ENCODE measurements at regions not wholly inside any gene's neighbourhood (a gene's known extent, or its start where the extent isn't known, plus 50 kb on each side); places are given as distances from the start of the nearest gene placed in this dataset.

GRCh38 chr17:70483624-70484023 is 314.3 kb downstream of the KCNJ2 start:
- H3K23ac ChIP-seq (ENCODE audit: low read depth, low read length), result no peak overlapping the region
- H2BK120ac ChIP-seq (ENCODE audit: low read depth, low read length), result no peak overlapping the region
- dilution Hi-C loops (cut with HindIII; ENCODE audit: low sequenced_read_pairs, unreplicated experiment) (no loop called here), in situ Hi-C loops (cut with MboI; ENCODE audit: low sequenced_read_pairs) (no loop called here), intact Hi-C loops (cut with micrococcal nuclease) (no loop called here)
- no peaks in the 10 kb centered on the region for H3K36me3 ChIP-seq (ENCODE audit: control insufficient read depth, insufficient read depth, low read length)
- DNase-seq, result no peak
- no peak overlapping the region for H3K27ac ChIP-seq (ENCODE audit: insufficient read depth, low read length)
- no peaks in the 10 kb centered on the region for H3K79me1 ChIP-seq (ENCODE audit: low read depth in 1 of 2, low read length in 2 of 2)
- H4K20me1 ChIP-seq (ENCODE audit: insufficient read depth, low read length), result no peaks in the 10 kb centered on the region
- no peaks in the 10 kb centered on the region for H3K27me3 ChIP-seq (ENCODE audit: control insufficient read depth, insufficient read depth, low read length)
- no peak overlapping the region for H3K18ac ChIP-seq (ENCODE audit: low read depth, low read length)
- H4K8ac ChIP-seq (ENCODE audit: low read depth in 2 of 2, low read length in 2 of 2), result no peak overlapping the region
- ChIA-PET POLR2A (ENCODE audit: unreplicated experiment) (no interaction called here), CTCF (no interaction called here)
- H3K4me3 ChIP-seq (ENCODE audit: insufficient read depth, low read depth, low read length), result no peak overlapping the region
- no peak overlapping the region for H3K4ac ChIP-seq (ENCODE audit: low read depth, low read length)
- no peak overlapping the region for H4K5ac ChIP-seq (ENCODE audit: low read depth, low read length)
- H2BK5ac ChIP-seq (ENCODE audit: low read depth, low read length, poor library complexity, severe bottlenecking), result no peak overlapping the region
- TF ChIP-seq RCOR1 (IDR thresholded peaks at IDR 0.05; ENCODE audit: insufficient replicate concordance, low read length) (no peak), CTCF (conservative IDR thresholded peaks at IDR 0.05; ENCODE audit: low read depth, low read length) (no peak)
- no peak overlapping the region for H2AFZ ChIP-seq (replicated peaks; ENCODE audit: low read length, poor library complexity)
- no peaks in the 10 kb centered on the region for H3K4me1 ChIP-seq (ENCODE audit: control insufficient read depth, insufficient read depth, low read length)
- H4K91ac ChIP-seq (ENCODE audit: insufficient read depth, low read depth, low read length), result no peak overlapping the region
- H3K4me2 ChIP-seq (ENCODE audit: low read depth, low read length), result no peak overlapping the region
- H2AK9ac ChIP-seq (replicated peaks; ENCODE audit: low read depth, low read length, poor library complexity), result no peak overlapping the region
- H3K56ac ChIP-seq (ENCODE audit: extremely low read depth, insufficient read depth, low read length), result no peak overlapping the region
- BruUV-seq (replicated peaks), result no TSS peak
- no peak overlapping the region for H2BK20ac ChIP-seq (ENCODE audit: low read depth, low read length)
- no peaks in the 10 kb centered on the region; the same call in 1 of the 2 replicates for H3K9me1 ChIP-seq (ENCODE audit: insufficient read depth, low read length)
- 50% methylated on average over 1 of the region's 3 CpGs; no CpG with 5 or more reads in 1 of the 2 experiments for WGBS, 2 experiments (ENCODE audit: extremely low coverage in 2 of 2, insufficient read length in 1 of 2)
- ATAC-seq (ENCODE audit: low read depth), result no peak
- no peak overlapping the region for H3K14ac ChIP-seq (replicated peaks; ENCODE audit: low read depth, low read length)
- no peak overlapping the region for H2AK5ac ChIP-seq (ENCODE audit: low read depth, low read length)
- no peak overlapping the region for H3K9ac ChIP-seq (ENCODE audit: low read depth, low read length)
- no peak overlapping the region for H2BK15ac ChIP-seq (ENCODE audit: low read depth, low read length)
- H3K9me3 ChIP-seq (ENCODE audit: control insufficient read depth, insufficient read depth, low read length), result peaks cover 9% of the 10 kb centered on the region; the same call in 1 of the 2 replicates

Data from IMR-90 (cell line).